ENCODE measurements at regions not wholly inside any gene's neighbourhood (a gene's known extent, or its start where the extent isn't known, plus 50 kb on each side); places are given as distances from the start of the nearest gene placed in this dataset.

DNA sequence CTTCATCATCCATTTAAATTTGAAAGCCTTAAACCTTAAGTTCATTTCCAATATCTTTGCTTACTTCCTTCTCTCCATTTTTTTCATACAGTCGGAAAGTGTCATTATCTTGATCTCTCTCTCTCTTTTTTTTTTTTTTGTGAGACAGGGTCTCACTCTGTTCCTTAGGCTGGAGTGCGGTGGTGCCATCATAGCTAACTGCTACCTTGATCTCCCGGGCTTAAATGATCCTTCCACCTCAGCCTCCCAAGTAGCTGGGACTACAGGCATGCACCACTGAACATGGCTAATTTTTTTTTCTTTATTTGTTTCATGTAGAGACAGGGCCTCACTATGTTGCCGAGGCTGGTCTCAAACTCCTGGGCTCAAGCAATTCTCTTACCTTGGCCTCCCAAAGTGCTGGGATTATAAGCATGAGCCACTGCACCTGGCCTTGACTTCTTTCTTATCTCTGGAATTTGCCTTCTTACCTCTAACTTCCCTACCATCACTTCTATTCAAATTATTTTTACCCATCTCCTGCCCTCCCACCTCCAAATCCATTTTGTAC lies 222.2 kb downstream of the MYCN start:
- DNase-seq = no peak

DNA sequence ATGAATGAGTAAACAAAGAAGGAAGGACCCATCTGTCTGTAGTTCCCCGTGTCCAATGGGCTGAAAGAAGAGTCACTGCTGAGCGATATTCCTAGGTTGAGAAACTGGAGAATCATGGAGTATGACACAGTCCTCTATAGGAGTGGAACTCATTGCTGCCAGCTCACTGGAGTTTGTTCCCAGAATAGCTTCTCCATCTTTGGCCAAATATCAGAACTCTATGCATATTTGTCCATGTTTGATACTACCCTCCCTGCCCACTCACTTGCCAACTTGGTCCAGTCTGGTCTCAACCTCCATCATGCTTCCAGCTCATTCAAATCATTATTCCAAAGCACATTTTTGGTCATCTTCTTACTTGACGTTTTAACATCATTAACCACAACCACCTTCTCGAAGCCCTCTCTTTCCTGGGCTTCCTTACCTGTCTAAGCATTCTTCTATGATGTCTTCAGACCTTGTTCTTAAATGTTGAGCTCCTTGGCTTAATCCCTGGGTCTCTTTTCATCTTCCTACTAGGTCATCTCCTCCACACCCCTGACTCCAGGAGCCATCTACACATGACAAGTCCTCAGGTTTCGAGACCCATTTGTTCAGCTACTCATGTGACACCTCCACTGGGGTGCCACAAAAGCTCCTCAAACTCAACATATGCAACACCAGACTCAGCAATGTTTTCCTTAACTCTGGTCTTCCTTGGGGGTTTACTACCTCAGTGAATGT lies 221.6 kb downstream of the MYCN start:
- no peak for DNase-seq

DNA sequence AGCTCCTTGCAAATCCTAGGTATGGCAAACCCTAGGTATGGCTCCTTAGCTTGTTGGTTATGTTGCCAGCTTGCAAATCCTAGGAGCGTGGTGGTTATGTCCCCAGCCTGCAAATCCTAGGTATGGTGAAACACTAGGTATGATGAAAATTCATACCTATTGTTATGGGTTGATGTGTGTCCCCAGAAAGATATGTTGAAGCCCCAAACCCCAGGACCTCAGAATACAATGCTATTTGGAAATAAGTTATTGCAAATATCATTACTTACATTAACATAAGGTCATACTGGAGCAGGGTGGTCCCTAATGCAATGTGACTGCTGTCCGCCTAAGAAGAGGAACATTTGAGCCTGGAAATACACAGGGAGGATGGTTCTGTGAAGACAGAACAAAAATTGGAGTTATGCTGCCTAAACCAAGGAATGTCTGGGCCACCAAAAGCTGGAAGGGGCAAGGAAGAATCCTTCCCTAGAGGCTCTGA lies 220.8 kb downstream of the MYCN start:
- DNase-seq = no peak

DNA sequence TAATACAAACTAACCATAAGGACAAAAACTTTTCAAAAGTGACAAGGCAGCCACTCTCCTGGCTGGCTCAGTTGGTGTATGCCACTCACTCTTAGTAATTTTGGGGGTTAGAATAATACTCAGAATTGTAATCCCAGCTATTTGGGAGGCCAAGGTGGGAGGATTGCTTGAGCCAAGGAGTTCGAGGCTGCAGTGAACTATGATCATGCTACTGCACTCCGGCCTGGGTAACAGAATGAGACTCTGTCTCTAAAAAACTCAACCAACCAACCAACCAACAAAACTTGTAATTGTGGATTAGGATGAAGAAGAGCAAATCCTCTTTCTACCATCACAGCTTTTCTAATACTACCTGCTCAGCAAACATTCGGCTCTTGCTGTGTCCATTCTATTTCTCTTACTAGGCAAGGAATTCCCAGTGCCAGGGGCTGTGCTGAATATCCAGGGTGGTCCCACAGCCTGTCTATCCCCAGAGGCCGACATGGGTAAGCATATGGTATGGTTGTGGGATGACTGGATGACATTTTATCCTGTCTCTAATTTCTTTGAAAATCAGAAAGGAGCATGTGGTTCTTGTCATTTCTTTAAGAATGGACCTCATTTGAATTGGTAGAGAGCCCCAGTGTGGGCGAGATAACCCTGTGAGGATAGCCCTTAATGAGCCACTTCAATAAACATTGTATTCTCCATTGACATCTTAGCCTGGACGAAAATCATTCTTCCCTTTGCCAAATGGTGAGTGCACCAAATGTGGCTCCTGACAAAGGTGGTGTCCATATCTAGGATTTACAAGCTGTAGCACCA lies 220.1 kb downstream of the MYCN start:
- DNase-seq = no peak

DNA sequence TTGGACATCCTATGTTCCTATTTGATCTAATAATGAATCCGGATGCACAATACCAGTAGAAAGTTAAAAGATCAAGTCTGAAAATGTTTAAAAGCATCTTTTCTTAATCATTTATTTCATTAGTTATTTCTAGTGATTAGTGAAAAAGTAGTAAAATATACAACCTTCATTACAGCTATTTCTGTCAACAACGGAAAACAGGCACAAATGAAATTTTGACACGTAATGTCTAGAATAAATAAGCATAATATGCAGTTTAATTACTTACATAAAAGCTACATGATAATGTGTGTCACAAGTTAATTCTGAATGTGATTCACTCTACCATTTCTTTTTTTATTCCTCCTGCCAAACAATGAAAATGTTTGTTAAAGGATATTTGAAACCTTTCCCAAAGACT lies 216.1 kb downstream of the MYCN start:
- no peak for DNase-seq

DNA sequence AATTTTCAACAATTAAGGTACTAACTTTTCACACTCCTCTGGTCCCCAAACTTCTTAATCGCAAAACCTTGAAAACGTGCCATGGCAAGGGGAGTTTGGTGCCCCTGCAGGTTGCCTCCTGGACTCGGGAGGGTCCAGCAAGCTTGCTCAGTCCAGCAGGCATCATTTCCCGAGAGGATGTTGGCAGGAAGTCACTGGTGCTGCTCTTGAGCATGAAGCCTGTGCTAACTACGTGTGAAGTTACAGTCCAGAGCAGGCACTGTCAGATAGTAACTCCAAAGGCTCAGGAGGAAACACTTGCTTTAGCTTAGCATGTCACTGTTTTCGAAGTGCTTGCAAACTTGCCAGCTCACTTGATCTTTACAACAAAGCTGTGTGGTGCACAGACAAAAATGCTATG lies 215.4 kb downstream of the MYCN start:
- DNase-seq = no peak

DNA sequence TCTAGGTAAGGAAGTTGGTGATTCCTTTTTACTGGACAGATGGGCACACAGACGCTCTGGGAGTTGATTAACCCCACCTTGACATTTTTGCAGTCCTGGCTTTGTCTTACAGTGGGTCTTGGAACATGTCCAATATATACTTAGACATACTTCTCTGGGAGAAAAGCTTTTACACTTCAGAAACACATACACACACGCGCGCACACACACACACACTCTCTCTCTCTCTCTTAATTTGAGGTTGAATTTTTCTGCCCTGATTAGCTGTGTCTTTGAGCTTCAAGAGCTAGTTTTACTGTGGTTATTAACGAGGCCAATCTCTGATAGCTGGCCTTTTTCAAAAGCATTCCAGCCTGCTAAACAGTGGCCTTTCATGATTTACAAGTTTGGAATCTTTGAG lies 215.0 kb downstream of the MYCN start:
- DNase-seq = no peak

DNA sequence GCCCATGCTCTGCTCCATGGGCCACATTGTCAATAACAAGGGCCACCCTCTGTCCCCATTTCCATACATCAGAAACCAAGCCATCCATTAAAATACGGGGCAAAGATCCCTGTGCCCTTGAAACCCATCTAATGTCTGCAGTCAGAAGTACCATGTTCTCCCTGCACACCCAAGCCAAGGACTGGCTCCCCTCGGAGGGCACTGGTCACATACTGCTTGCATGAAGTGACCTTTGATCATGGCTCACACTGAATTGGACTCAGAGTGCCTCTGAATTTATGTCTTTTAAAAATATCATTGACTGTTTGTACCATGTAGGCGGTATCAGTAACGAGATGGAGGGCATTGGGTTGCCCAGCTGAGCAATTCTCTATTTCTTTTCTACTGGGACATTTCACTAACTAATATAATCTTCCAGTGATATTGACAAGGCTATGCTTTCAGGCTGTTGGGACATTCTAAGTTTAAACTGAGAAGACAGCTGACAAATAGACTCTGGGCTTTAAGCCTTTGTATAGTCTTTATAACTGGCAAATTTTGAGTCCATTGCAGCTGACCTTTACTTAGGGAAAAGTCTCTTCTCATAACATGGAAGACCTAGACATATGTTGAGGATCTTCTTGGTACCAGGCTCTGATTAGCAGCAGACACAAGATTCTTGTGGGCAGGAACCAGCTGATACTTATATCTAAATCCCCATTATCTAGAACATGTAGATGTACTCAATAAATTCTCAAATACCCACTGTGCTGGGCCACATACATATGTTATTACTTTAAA lies 214.3 kb downstream of the MYCN start:
- no peak for DNase-seq

DNA sequence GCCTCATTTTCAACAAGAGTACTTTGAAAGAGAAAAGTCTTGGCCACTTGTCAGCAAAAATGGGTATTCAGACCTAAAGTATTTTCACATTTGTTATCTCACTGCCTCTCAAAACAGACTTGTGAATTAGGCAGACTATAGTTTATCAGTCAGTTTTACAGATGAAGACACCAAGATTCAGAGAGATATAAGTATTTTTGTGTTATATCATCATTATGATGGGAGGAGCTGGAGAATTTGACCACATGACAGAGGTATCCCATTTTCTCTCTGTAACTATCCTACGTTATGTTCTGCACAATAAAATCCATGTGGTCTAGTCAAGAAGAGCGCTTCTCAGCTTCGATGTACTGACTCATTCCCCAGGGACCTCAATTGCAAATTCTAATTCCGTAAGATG lies 213.7 kb downstream of the MYCN start:
- DNase-seq = no peak

DNA sequence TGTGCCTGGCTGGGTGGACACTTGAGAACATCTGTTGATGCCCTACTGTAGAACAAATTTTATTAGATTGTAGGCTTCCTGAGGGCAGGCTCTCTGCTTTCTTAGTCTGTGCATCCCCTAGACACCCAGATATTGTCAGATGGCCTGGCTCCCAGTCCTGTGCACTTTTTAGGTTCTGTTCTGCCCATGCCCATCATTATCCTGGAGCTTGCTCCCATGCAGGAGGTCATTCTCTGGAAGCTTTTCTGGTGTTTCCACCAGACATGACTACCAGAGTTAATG lies 213.3 kb downstream of the MYCN start:
- DNase-seq = no peak

DNA sequence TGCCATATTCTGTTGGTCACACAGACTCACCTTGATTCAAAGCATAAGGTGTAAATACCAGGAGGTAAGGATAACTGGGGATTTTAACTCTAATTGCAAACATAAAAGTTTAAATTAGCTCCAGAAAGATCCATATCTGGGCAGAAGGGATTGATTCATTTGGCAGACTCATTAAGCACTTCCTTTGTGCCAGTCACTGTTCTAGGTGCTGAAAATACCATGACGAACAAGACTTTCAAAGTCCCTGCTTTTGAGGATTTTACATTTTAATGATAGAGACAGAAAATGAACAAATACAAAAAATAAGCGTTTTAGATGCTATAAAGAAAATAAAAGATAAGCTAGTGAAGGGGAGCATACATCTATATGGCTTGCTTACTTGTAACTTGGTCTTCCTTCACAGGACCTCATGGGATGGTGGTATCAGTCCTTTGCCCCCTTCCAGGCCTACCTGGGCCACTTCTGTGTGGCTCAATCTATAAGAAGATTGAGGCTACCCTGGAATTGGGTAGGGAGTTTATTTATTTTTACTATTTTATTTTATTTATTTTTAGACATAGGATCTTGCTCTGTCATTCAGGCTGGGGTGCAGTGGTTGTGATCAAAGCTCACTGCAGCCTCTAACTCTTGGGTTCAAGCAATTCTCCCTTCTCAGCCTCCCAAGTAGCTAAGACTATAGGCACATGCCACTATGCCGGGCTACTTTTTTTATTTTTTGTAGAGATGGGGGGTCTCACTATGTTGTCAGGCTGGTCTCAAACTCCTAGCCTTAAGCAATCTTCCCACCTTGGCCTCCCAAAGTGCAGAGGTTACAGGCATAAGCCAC lies 212.8 kb downstream of the MYCN start:
- DNase-seq = no peak

DNA sequence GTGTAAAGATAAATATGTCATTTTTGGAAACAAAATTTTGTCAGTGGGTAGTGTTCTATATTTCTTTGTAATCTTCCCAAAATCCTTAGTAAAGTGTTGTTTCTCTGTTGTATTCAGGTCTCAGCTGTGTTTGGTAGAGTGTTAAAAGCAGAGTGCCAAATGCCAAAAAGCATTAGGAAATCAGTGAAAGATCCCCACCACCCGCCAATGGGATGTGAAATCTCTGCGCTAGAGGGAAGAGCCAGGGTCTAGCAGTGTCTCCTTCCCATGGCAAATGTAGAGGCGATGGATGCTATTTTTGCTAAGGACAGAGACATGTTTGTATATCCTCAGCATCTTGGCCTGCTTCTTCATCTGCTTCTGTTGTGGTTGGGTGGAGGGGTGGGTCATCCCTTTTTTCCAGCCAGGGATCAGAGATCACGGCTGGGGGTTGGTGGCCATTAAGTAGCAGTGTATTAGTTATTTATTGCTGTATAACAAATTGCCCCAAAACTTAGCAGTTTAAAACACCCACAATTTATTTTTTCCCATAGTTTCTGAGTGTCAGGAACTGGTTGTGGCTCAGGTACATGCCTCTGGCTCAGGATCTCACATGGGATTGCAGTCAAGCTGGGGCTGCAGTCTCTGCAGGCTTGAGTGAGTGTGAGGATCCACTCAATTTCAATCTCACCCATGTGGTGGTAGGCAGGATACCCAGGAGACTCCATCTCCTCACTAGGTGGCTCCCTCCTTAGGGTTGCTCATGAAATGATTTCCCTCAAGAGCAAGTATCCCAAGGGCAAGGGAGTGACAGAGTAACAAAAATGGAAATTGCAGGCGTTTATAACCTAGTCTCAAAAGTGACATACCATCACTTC lies 211.9 kb downstream of the MYCN start:
- no peak for DNase-seq

DNA sequence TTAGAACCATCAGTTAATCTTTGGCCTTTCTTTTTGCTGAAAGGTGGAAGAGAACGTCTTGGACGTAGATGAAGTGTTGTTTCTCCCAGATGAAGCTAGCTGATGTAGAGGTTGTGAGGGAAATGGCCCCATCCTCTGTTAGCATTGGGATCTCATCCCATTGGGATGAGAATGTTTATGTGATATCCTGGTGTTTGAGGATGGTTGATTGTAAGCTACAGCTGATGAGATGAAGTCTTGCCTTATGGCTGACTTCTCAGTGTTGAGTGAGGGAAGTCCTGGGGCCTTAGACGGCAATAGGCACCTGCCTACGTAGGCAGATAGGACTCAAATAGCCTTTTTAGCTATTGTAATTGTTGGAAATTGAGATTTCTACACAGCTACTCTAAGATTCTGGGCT lies 211.3 kb downstream of the MYCN start:
- DNase-seq = no peak

DNA sequence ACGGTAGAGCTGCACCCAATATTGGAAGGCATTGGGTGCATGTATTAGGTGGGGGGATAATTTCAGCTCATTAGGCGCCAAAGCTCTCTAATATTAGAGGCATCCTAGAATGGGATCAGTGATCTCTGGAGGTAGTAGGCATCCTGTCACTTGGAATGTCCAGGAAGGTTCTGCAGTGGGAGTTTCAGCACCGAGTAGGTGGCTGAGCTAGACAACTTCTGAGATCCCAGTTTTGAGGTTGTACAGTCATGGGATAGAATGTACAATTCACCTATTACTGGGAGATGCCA lies 210.9 kb downstream of the MYCN start:
- DNase-seq = no peak

DNA sequence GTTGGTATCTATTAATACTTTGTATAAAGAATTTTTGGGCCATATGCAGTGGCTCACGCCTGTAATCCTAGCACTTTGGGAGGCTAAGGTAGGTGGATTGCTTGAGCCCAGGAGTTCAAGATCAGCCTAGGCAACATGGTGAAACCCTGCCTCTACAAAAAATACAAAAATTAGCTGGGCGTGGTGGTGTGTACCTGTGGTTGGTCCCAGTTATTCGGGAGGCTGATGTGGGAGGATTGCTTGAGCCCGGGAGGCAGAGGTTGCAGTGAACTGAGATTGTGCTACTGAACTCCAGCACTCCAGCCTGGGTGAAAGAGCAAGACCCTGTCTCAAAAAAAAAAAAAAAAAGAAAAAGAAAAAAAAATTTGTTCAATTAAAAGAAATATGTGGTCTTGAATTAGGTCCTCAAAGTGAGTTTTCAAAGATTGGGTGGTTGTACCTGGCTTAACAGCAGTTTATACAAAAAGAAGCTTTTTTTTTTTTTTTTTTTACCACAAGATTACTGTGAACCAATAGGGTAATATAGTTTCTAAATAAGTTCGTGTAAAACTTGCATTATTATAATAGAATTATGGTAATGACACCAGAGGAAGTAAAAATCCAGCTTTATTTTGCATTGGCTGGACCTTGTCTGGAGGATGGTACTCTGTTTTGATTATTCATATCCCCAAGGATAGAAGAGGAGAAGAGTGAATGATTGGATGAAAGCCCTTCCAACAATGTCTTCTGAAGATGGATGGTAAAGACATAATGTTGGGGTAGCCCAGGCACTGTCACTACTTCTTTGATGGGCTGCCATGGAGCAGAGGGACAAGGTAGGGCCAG lies 210.3 kb downstream of the MYCN start:
- no peak for DNase-seq

DNA sequence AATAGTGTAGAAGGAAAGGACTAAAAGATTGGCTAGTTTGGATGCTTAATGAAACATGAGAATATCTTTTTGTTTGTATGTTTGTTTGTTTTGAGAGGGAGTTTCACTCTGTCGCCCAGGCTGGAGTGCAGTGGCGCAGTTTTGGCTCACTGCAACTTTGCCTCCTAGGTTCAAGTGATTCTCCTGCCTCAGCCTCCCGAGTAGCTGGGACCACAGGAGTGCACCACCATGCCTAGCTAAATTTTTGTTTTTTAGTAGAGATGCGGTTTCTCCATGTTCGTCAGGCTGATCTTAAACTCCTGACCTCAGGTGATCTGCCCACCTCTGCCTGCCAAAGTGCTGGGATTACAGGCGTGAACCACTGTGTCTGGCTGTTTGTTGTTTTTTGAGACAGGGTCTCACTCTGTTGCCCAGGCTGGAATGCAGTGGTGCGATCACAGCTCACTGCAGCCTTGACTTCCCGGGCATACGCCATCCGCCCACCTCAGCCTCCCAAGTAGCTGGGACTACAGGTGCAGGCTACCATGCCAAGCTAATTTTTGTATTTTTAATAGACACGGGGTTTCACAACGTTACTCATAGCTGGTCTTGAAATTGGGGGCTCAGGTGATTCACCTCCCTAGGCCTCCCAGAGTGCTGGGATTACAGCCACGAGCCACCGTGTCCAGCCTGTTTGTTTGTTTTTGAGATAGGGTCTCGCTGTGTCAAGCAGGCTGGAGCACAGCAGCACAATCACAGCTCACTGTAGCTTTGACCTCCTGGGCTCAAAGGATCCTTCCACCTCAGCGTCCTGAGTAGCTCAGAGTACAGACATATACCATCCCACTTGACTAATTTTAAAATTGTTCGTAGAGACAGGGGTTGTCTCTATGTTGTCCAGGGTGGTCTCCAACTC lies 209.2 kb downstream of the MYCN start:
- DNase-seq = no peak

DNA sequence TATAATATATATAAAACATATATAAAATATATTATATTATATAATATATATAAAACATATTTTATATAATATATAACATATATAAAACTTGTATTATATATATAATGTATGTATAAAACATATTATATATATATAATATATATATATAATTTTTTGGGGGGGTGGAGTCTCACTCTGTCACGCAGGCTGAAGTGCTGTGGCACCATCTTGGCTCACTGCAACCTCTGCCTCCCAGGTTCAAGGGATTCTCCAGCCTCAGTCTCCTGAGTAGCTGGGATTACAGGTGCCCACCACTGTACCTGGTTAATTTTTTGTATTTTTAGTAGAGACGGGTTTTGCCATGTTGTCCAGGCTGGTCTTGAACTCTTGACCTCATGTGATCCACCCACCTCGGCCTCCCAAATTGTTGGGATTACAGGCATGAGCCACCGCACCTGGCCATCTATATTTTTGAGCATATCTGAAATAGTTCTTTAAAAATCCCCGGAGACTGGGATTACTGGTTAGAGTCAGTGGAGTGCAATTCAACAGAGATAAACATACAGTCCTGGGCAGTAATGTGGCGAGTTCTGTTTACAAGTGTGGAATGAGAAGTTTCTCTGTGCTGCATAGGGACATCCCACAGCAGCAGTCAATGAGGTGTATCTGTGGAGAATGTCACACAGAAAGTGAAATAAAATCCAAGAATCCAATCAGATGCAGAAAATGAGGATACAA lies 208.4 kb downstream of the MYCN start:
- no peak for DNase-seq

DNA sequence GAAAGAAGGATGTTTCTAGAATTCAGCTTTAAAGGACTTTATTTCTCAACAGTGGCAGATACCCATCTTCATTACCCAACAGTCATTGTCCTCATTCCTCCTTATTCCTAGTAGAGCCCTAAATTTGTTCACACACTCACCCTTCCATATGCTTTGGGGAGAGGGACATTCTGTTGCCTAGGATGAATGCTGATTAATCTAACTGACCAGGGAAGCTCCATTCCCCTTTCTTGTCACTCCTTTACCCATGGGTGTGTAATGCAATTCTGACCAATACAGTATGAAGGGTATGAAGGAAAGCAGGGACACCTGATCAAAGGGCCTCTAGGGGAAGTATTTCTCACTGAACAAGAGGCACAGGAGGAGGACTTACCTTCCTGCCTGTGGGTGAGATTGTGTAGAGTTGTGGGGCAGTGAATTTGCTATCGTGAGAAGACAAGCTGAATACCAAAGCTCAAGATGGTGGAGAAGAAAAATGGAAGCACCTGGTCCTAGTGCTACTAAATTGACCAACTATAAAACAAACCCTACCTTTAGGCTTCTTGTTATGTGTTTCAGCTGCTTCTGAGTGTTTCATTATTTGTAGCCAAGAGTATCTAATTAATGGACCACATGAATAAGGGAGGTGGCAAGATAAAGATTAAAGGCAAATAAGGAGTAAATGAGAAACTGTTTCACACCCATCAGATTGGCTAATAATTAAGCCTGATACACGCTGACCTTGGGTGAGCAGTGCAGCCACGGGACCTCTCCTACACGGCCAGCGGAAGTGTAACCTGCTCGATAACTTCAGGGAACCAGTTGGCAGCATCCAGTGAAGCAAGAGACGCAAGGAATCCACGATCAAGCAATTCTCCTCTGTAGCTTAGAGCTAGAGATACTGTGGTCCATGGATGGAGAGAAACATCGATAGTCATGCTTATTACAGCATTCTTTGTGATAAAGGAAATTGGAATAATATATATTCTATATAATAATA lies 202.3 kb downstream of the MYCN start:
- DNase-seq = no peak
